Suprapubic skin (tissue), 4 donors: ENCODE measurements at regions not wholly inside any gene's neighbourhood (a gene's known extent, or its start where the extent isn't known, plus 50 kb on each side); places are given as distances from the start of the nearest gene placed in this dataset.

Experiments
- CTCF ChIP-seq, 2 donors: fragments of 200-600 bp in 1 of 2; fragments of 450-650 bp in 1 of 2; sonication (generic) in 1 of 2; IDR thresholded peaks; one replicate each; pipeline ENCODE4 v1.5.1; 2016 to 2019; ENCODE audit warnings: antibody characterized with exemption in 2 of 2, mild to moderate bottlenecking in 1 of 2, moderate library complexity in 1 of 2
- EP300 ChIP-seq: sonication (generic); formaldehyde crosslinking; IDR thresholded peaks from one replicate; pipeline ENCODE4 v1.6.1; 2017; ENCODE audit warnings: antibody characterized with exemption
- POLR2AphosphoS5 ChIP-seq, 3 donors: sonication (generic); formaldehyde crosslinking; IDR thresholded peaks; one replicate each; pipeline ENCODE4 v1.6.1; 2017; ENCODE audit warnings: antibody characterized with exemption in 3 of 3

- no peak for TF ChIP-seq CTCF (IDR thresholded peaks at IDR 0.05)
- TF ChIP-seq POLR2AphosphoS5 (IDR thresholded peaks at IDR 0.05): no peak
- TF ChIP-seq EP300: no peak
These were observed 421.5 kb downstream of the NLGN4X start for GRCh38 chrX:5807181-5807580.
